ENCODE measurements at regions not wholly inside any gene's neighbourhood (a gene's known extent, or its start where the extent isn't known, plus 50 kb on each side); places are given as distances from the start of the nearest gene placed in this dataset.

GRCh38 chr2:239531456-239532241 lies 130.8 kb upstream of the HDAC4 start:
- no peak for DNase-seq (ENCODE audit: low spot score)

GRCh38 chr2:239530749-239531316 lies 130.0 kb upstream of the HDAC4 start:
- no peak for DNase-seq (ENCODE audit: low spot score)

GRCh38 chr2:239529313-239530015 lies 128.6 kb upstream of the HDAC4 start:
- no peak for DNase-seq (ENCODE audit: low spot score)

GRCh38 chr2:239528883-239529282 lies 128.1 kb upstream of the HDAC4 start:
- DNase-seq (ENCODE audit: low spot score): no peak

DNA sequence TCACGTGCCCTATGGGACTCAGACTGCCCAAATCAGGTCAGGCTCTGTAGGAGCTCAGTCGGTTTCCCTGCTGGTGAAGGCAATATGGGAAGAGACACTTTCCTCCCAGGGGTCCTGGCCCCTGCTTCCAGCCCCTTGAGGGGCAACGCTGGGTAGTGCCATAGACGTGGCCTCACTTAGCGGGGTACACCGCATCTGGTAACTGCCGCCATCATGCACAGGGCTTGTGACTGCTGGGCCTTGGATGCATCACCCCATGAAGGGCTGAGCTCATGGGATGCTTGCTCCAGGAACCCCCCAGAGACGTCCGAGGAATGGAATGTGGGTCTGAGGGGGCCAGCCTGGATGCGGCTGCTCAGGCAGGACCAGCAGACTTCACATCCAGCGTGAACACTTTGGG lies 127.3 kb upstream of the HDAC4 start:
- DNase-seq (ENCODE audit: low spot score): no peak

- DNase-seq (ENCODE audit: low spot score): no peak
Observed at GRCh38 chr2:239526666-239527415, 126.0 kb upstream of the HDAC4 start.

GRCh38 chr2:239526038-239526437 lies 125.2 kb upstream of the HDAC4 start:
- no peak for DNase-seq (ENCODE audit: low spot score)

- no peak for DNase-seq (ENCODE audit: low spot score)
Observed at GRCh38 chr2:239523954-239524330, 123.1 kb upstream of the HDAC4 start.

GRCh38 chr2:239523147-239523953 lies 122.5 kb upstream of the HDAC4 start:
- DNase-seq (ENCODE audit: low spot score): no peak

GRCh38 chr2:239522740-239523119 lies 121.9 kb upstream of the HDAC4 start:
- DNase-seq (ENCODE audit: low spot score): no peak

- DNase-seq (ENCODE audit: low spot score): no peak
Observed at GRCh38 chr2:239522002-239522739, 121.4 kb upstream of the HDAC4 start.

GRCh38 chr2:239521518-239521815 lies 120.6 kb upstream of the HDAC4 start:
- DNase-seq (ENCODE audit: low spot score): no peak

GRCh38 chr2:239520811-239521517 lies 120.1 kb upstream of the HDAC4 start:
- no peak for DNase-seq (ENCODE audit: low spot score)

- no peak for DNase-seq (ENCODE audit: low spot score)
Observed at GRCh38 chr2:239519921-239520585, 119.2 kb upstream of the HDAC4 start.

DNA sequence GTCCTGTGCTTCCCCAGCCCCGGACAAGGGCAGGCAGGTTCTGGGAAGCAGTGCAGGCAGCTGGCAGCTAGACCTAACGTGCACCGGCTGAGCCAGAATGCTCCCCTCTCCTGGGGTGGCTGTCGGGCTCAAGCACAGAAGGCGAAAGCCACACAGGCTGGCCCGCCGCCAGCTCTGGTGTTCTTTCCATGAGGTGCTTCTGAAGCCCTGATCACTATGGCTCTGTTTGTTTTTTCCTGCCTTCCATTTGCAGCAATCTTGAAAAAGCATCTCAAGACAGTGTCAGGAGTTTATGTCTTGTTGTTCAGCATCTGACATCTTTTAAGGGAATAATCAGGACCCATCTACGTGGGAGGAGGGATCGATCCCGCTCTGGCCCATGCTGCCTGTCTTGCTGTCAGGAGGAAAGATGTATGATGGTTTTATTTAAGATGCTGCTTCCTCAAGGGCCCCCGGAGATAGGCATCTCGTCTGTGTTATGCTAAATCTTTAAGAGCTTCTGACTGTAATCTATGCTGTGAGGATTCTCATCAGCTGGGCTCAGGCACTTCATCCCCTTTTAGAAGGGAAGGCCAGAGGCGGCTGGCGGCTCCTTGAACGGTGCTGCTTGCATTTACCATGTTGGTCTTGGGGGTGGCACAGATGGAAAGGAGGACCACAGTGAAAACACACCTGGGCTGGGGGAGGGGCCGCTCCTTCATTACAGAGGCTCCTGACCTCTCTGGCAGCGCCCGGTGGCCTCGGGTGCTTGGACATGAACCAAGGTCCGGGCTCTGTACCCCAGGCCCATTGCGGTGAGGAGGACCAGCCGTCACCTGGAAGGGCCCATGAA lies 118.5 kb upstream of the HDAC4 start:
- no peak for DNase-seq (ENCODE audit: low spot score)

DNA sequence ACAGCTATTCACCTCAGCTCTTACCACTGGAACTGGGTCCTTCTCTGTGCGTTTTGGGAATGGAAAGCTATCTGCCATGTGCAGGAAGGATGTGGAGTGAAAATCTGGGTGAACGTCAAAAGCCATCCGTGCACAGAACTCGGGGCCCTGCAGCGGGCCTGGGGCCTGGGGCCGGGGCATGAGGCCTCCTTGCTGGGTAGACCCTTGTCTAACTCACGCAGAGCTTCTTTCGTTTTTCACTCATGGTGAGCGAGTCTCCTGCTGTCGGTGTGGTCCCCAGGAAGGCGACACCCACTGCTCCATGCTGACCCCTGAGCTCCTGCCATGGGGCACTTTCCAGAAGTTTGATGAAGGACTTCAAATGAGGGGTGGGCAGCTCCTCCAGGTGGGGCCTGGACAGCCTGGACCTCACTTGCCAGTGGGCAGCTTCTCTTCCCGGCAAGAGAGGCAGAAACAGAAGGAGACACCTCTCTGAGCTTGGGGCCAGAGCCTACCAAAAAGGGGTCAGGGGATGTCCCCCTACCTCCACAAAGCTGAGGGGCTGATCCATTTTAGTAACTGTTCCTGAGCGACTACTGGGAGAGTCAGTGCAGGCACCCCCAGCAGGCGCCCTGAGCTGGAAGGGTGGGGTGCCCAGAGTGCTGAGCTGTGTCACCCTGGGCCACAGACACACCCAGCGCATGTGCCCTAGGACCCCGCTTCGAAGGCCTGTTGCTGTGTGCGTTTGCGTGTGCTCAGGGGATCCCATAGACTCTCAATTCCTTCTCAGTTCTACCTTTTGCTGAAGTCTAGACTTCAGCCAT lies 117.7 kb upstream of the HDAC4 start:
- no peak for DNase-seq (ENCODE audit: low spot score)

DNA sequence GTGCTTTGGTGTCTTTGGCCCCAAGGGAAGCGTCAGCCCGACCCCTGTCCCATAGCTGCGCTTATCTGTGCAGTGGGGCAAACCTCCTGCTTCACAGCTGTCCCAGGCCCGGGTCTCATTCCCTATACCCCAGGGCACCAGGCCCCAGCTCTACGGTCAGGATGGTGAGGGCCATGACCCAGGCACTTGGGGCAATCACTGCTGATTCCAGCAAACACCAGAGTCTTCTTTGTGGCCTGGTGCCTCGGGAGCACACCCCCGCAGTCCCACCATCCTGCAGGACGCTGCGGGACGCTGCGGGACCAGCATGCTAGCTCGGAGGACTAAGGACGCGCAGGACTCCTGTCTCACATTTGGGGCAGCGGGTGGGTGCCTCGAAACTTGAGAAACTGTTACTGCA lies 116.9 kb upstream of the HDAC4 start:
- DNase-seq (ENCODE audit: low spot score): no peak

- DNase-seq (ENCODE audit: low spot score): no peak
Observed at GRCh38 chr2:239516954-239517305, 116.1 kb upstream of the HDAC4 start.

All from LoVo (cell line).